Upper lobe of left lung (tissue), 6 donors: ENCODE measurements at regions not wholly inside any gene's neighbourhood (a gene's known extent, or its start where the extent isn't known, plus 50 kb on each side); places are given as distances from the start of the nearest gene placed in this dataset.

Experiments
- ATAC-seq, 2 donors: fragments of 200-7000 bp; cut with Tn5 transposase; one replicate each; pipeline ENCODE4 v1.9.1; 2022; ENCODE audit warnings: mild to moderate bottlenecking in 2 of 2, moderate library complexity in 2 of 2; ENCODE audit not compliant: low FRiP score in 2 of 2
- DNase-seq, 2 donors: peaks; one replicate each; pipeline ENCODE4 v3.0.0-alpha.2; 2019 to 2020
- H3K27ac ChIP-seq, 4 donors: fragments of 200-600 bp; sonication (generic); one replicate each; pipeline ENCODE4 v1.5.1; 2016 to 2019
- H3K27me3 ChIP-seq, 4 donors: fragments of 200-600 bp; sonication (generic); one replicate each; pipeline ENCODE4 v1.5.1; 2017 to 2019
- H3K36me3 ChIP-seq, 4 donors: fragments of 200-600 bp; sonication (generic); one replicate each; pipeline ENCODE4 v1.5.1; 2016 to 2019
- H3K4me1 ChIP-seq, 4 donors: fragments of 200-600 bp; sonication (generic); one replicate each; pipeline ENCODE4 v1.5.1; 2018 to 2019
- H3K4me3 ChIP-seq, 4 donors: fragments of 200-600 bp; sonication (generic); one replicate each; pipeline ENCODE4 v1.5.1; 2017 to 2019; ENCODE audit warnings: mild to moderate bottlenecking in 2 of 4, moderate library complexity in 1 of 4
- H3K9me3 ChIP-seq, 4 donors: fragments of 200-600 bp; sonication (generic); one replicate each; pipeline ENCODE4 v1.5.1; 2018 to 2019
- CTCF ChIP-seq, 6 experiments: fragments of 450-650 bp in 4 of 6; fragments of 200-600 bp in 2 of 6; sonication (generic) in 2 of 6; IDR thresholded peaks; one replicate each; pipeline ENCODE4 v1.5.1; 2016 to 2019; ENCODE audit warnings: antibody characterized with exemption in 6 of 6
- EP300 ChIP-seq, 4 donors: sonication (generic); formaldehyde crosslinking; IDR thresholded peaks; one replicate each; pipeline ENCODE4 v1.5.1; 2017; ENCODE audit warnings: antibody characterized with exemption in 4 of 4, control low read depth in 2 of 4
- POLR2A ChIP-seq, 4 donors: fragments of 450-650 bp; IDR thresholded peaks; one replicate each; pipeline ENCODE4 v1.5.1; 2016 to 2017; ENCODE audit warnings: antibody characterized with exemption in 4 of 4, mild to moderate bottlenecking in 2 of 4
- POLR2AphosphoS5 ChIP-seq, 2 donors: sonication (generic); formaldehyde crosslinking; IDR thresholded peaks; one replicate each; pipeline ENCODE4 v1.5.1; 2017; ENCODE audit warnings: antibody characterized with exemption in 2 of 2
- WGBS, 2 donors: methylation state at CpG; one replicate each; pipeline ENCODE4 v1.1.5; 2017 to 2018; 5-methylcytosine and 5-hydroxymethylcytosine counted together
- donor health status: DM: no; HTN: no; CAD: no; lungs with moderate emphysema.
- donor health status: DM: no; HTN: yes; CAD: no; lungs with severe emphysema.

GRCh38 chr10:25808372-25808771 lies 125.7 kb upstream of the MYO3A start:
- TF ChIP-seq CTCF (IDR thresholded peaks at IDR 0.05) (no peak), EP300 (IDR thresholded peaks at IDR 0.05) (no peak), POLR2AphosphoS5 (IDR thresholded peaks at IDR 0.05) (no peak)
- DNase-seq: no peak
- 49 to 70% methylated on average over 5 of the region's 5 CpGs for WGBS, 2 donors
- ATAC-seq: no peak
- Histone ChIP-seq H3K27ac (no peak overlapping the region), H3K4me1 (no peaks in the 10 kb centered on the region), H3K27me3 (no peaks in the 10 kb centered on the region), H3K9me3 (no peaks in the 10 kb centered on the region), H3K4me3 (no peak overlapping the region), H3K36me3 (no peaks in the 10 kb centered on the region)

- Histone ChIP-seq H3K36me3 (no peaks in the 10 kb centered on the region), H3K4me1 (no peaks in the 10 kb centered on the region), H3K27ac (no peak overlapping the region), H3K27me3 (no peaks in the 10 kb centered on the region), H3K9me3 (no peaks in the 10 kb centered on the region), H3K4me3 (no peak overlapping the region)
- ATAC-seq (no peak), DNase-seq (no peak)
- WGBS, 2 donors: 75 to 81% methylated on average over 5 of the region's 5 CpGs
- TF ChIP-seq POLR2A (IDR thresholded peaks at IDR 0.05): no peak
- no peak for TF ChIP-seq CTCF (IDR thresholded peaks at IDR 0.05)
- no peak for TF ChIP-seq EP300 (IDR thresholded peaks at IDR 0.05)
- no peak for TF ChIP-seq POLR2AphosphoS5 (IDR thresholded peaks at IDR 0.05)
Measured at GRCh38 chr10:25811052-25811685, 122.9 kb upstream of the MYO3A start.

GRCh38 chr10:25813511-25813910 lies 120.5 kb upstream of the MYO3A start:
- ATAC-seq: no peak
- WGBS, 2 donors: 70 to 74% methylated on average over 3 of the region's 3 CpGs
- Histone ChIP-seq H3K36me3 (no peaks in the 10 kb centered on the region), H3K4me1 (no peaks in the 10 kb centered on the region), H3K27ac (no peak overlapping the region), H3K27me3 (no peaks in the 10 kb centered on the region), H3K4me3 (no peak overlapping the region), H3K9me3 (no peaks in the 10 kb centered on the region)
- DNase-seq: no peak
- TF ChIP-seq POLR2A (IDR thresholded peaks at IDR 0.05): no peak
- no peak for TF ChIP-seq EP300 (IDR thresholded peaks at IDR 0.05)
- TF ChIP-seq CTCF (IDR thresholded peaks at IDR 0.05): no peak

GRCh38 chr10:25815236-25815635 lies 118.8 kb upstream of the MYO3A start:
- Histone ChIP-seq H3K9me3 (no peaks in the 10 kb centered on the region), H3K36me3 (no peaks in the 10 kb centered on the region), H3K27ac (no peak overlapping the region), H3K4me1 (no peaks in the 10 kb centered on the region), H3K4me3 (no peak overlapping the region), H3K27me3 (no peaks in the 10 kb centered on the region)
- ATAC-seq: no peak
- no peak for DNase-seq
- WGBS, 2 donors: 65 to 92% methylated on average over 1 of the region's 1 CpG
- TF ChIP-seq POLR2A (IDR thresholded peaks at IDR 0.05) (no peak), CTCF (IDR thresholded peaks at IDR 0.05) (no peak), POLR2AphosphoS5 (IDR thresholded peaks at IDR 0.05) (no peak), EP300 (IDR thresholded peaks at IDR 0.05) (no peak)

DNA sequence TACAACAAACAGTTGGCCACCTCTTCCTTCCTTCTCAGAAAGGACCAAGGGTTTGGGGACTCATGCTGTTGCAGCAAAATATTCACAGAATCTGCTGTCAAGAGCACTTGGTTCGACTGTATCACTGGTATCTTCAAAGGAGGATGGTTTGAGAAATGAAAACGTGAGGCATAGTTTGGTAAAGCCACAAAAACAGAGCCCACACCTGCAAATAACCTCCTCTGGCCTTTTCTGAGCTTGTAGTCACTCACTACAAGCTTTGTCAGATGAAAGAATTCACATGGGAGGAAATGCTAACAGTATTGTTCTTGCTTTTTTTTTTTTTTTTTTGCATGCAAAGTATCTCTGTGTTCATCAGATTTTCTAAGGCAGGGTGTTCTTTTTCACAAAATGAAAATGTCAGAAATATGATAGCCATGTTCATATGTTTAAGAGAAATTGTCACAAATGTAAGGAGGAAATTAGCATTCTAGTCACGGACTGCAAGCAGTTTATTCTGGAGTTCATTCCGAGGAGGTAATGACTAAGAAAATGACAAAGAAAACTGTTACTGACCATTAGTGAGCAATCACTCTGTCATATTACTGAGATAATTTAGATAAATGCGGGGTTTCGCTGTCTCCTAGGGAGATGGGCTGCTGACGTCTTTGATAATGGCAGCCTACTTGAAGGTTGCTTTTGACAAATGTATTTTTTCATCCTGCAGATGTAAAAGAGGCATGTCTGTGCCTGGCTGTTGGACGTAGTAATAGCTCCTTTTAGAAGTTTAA lies 117.8 kb upstream of the MYO3A start:
- ATAC-seq (no peak), DNase-seq (no peak)
- no peaks in the 10 kb centered on the region for H3K9me3 ChIP-seq
- H3K27ac ChIP-seq: no peak overlapping the region
- H3K4me3 ChIP-seq: no peak overlapping the region
- H3K4me1 ChIP-seq: no peaks in the 10 kb centered on the region
- 57 to 66% methylated on average over 8 of the region's 8 CpGs for WGBS, 2 donors
- no peaks in the 10 kb centered on the region for H3K36me3 ChIP-seq
- TF ChIP-seq EP300 (IDR thresholded peaks at IDR 0.05) (no peak), CTCF (IDR thresholded peaks at IDR 0.05) (no peak)
- no peaks in the 10 kb centered on the region for H3K27me3 ChIP-seq
